Thyroid gland (tissue), 4 donors: ENCODE measurements at regions not wholly inside any gene's neighbourhood (a gene's known extent, or its start where the extent isn't known, plus 50 kb on each side); places are given as distances from the start of the nearest gene placed in this dataset.

Experiments
- CTCF ChIP-seq, 6 experiments: fragments of 200-600 bp in 3 of 6; fragments of 450-650 bp in 3 of 6; sonication (generic) in 3 of 6; IDR thresholded peaks; one replicate each; pipeline ENCODE4 v1.5.1; 2016 to 2019; ENCODE audit warnings: antibody characterized with exemption in 6 of 6, mild to moderate bottlenecking in 2 of 6, inconsistent platforms in 1 of 6, moderate library complexity in 1 of 6
- POLR2A ChIP-seq, 2 donors: fragments of 450-650 bp; IDR thresholded peaks; one replicate each; pipeline ENCODE4 v1.6.1; 2017; ENCODE audit warnings: antibody characterized with exemption in 2 of 2, mild to moderate bottlenecking in 2 of 2, moderate library complexity in 1 of 2

DNA sequence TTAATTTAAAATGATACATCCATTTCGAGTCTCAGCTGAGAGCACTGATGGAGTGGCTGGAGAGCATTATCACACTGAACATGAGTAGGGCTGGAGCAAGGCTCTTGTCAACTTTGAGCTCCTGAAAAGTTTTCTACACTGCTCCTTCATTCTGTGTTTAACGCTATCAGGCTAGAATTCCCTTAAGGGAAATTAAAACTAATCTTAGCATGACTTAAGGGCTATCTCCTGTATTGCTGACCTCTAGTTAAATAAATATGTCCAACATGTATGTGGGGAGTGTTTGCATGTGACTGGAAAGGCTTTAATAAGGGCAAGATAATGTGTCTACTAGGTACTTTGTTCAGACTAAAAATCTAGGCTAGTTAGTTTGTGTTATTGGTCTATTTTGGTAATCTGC lies 116.7 kb upstream of the CAND1 start:
- TF ChIP-seq CTCF (IDR thresholded peaks at IDR 0.05), result no peak
- no peak for TF ChIP-seq POLR2A (IDR thresholded peaks at IDR 0.05)
